HG02759 (cell line): ENCODE measurements at regions not wholly inside any gene's neighbourhood (a gene's known extent, or its start where the extent isn't known, plus 50 kb on each side); places are given as distances from the start of the nearest gene placed in this dataset.
"Not testable (repeated sequence)": the region's sequence is repeated elsewhere in the genome, so short reads cannot be mapped to it uniquely, and the experiment has no call there.

Experiments
- ATAC-seq: cut with Tn5 transposase; IDR thresholded peaks from one replicate; pipeline ENCODE4 v1.9.1; 2021; ENCODE audit warnings: mild to moderate bottlenecking, moderate library complexity; ENCODE audit not compliant: unreplicated experiment

DNA sequence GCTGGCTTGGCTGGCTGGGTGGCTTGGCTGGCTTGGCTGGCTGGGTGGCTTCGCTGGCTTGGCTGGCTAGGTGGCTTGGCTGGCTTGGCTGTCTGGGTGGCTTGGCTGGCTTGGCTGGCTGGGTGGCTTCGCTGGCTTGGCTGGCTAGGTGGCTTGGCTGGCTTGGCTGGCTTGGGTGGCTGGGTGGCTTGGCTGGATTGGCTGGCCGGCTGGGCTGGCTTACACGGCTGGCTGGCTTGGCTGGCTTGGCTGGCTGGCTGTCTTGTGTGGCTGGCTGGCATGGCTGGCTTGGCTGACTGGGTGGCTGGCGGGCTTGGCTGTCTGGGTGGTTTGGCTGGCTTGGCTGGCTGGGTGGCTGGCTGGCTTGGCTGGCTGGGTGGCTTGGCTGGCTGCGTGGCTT is 437.0 kb downstream of the GOLGA6L6 start:
- ATAC-seq = not testable (repeated sequence)

DNA sequence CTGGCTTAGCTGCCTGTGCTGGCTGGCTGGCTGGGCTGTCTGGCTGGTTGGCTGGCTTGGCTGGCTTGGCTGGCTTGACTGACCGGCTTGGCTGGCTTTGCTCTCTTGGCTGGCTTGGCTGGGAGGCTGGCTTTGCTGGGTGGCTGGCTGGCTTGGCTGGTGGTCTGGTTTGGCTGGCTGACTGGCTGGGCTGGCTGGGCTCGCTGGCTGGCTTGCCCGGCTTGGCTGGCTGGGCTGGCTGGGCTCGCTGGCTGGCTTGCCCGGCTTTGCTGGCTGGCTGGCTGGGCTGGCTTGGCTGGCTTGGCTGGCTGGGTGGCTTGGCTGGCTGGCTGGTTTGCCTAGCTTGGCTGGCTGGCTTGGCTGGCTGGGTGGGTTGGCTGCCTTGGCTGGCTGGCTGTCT is 438.7 kb downstream of the GOLGA6L6 start:
- not testable (repeated sequence) for ATAC-seq

DNA sequence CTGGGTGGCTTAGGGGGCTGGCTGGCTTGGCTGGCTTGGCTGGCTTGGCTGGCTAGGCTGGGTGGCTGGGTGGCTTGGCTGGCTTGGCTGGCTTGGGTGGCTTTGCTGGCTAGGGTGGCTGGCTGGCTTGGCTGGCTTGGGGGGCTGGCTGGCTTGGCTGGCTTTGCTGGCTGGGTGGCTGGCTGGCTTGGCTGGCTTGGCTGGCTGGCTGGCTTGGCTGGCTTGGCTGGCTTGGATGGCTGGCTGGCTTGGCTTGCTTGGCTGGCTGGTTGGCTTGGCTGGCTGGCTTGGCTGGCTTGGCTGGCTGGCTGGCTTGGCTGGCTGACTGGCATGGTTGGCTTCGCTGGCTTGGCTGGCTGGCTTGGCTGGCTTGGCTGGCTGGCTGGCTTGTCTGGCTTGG is 439.4 kb downstream of the GOLGA6L6 start:
- not testable (repeated sequence) for ATAC-seq

GRCh38 chr15:20101281-20101680 is 440.3 kb downstream of the GOLGA6L6 start:
- ATAC-seq = not testable (repeated sequence)

DNA sequence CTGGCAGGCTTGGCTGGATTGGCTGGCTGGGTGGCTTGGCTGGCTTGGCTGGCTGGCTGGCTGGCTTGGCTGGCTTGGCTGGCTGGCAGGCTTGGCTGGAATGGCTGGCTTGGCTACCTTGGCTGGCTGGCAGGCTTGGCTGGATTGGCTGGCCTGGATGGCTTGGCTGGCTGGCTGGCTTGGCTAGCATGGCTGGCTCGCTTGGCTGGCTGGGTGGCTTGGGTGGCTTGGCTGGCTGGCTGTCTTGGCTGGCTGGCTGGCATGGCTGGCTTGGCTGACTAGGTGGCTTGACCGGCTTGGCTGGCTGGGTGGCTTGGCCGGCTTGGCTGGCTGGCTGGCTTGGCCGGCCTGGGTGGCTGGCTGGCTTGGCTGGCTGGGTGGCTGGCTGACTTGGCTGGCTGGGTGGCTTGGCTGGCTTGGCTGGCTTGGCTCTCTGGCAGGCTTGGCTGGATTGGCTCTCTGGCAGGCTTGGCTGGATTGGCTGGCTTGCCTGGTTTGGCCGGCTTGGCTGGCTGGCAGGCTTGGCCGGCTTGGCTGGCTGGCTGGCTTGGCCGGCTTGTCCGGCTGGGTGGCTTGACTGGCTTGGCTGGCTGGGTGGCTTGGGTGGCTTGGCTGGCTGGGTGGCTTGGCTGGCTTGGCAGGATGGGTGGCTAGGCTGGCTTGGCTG is 440.9 kb downstream of the GOLGA6L6 start:
- ATAC-seq = not testable (repeated sequence)

- ATAC-seq = not testable (repeated sequence)
These were observed 445.8 kb downstream of the GOLGA6L6 start for GRCh38 chr15:20095699-20096303.

DNA sequence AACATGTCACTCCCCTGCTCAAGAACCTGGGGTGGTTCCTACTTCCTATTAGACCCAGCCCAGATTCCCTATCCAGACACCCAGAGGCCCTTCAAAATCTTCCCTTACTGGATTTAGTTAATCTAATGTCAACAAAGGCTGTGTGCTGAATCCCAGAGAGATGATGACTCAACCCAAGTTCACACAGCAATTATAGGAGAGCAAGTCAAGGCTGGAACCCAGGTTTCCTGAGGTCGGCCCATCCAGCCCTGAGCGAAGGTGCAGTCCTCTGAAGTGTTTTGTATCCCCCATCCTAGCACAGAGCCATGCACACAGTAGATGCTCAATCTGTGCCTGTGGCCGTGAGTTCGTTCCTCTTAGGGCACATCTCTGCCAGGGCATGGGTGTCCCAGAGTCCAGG is 452.1 kb downstream of the GOLGA6L6 start:
- ATAC-seq = not testable (repeated sequence)

DNA sequence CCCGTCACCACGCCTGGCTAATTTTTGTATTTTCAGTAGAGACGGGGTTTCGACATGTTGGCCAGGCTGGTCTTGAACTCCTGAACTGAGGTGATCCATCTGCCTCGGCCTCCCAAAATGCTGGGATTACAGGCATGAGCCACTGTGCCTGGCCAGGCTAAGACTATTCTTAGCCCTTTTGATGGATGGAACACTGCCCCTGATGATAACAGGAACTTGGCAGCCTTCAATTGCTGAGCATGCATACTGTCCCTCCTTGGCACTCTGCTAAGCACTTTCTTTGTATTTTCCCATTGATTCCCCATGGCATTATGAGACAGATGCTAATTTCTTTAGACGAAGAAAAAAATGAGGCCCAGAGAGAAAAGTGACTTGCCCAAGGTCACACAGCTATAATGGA is 457.6 kb downstream of the GOLGA6L6 start:
- not testable (repeated sequence) for ATAC-seq

- not testable (repeated sequence) for ATAC-seq
These were observed 467.5 kb downstream of the GOLGA6L6 start for GRCh38 chr15:20074082-20074481.

GRCh38 chr15:20069043-20069442 is 472.6 kb downstream of the GOLGA6L6 start:
- ATAC-seq = not testable (repeated sequence)

DNA sequence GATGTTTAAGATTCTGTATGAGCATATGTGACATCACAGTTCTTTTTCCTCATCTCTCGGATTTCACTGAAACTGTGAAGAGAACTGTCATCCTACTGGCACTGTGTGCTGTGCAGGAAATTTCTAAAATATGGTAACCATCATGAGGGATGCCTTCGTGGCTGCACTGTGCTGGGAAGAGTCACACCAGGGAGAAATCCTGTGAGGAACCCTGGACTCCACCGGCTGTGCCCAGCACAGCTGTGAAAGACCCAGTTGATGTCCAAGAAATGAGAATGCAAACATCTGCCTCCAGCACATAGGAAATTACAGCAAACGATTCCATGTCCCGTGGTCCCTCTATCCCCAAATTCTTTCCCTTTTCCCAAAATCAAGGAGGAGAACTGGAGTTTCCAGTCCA is 475.4 kb downstream of the GOLGA6L6 start:
- not testable (repeated sequence) for ATAC-seq

- ATAC-seq = not testable (repeated sequence)
These were observed 476.1 kb downstream of the GOLGA6L6 start for GRCh38 chr15:20065508-20065907.

- not testable (repeated sequence) for ATAC-seq
These were observed 478.4 kb downstream of the GOLGA6L6 start for GRCh38 chr15:20063167-20063566.

GRCh38 chr15:20060838-20061237 is 480.8 kb downstream of the GOLGA6L6 start:
- ATAC-seq = not testable (repeated sequence)

- not testable (repeated sequence) for ATAC-seq
These were observed 484.7 kb downstream of the GOLGA6L6 start for GRCh38 chr15:20056871-20057270.

DNA sequence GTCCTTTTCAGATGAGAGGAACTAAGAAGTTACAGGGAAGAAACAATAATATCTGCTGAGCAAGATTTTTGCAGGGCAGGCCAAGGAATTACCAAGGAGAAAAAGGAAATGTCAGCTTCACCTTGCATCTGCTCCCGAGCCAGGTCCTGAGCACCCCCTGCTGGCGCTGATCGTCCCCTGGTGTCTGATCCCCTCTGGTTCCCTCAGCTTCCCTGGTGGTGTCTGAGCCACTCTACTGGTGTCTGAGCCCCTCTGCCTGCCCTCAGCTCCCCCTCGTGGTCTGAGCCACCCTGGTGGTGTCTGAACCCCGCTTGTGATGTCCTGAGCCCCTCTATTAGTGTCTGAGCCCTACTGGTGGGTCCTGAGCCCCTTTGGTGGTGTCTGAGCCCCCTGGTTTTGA is 485.7 kb downstream of the GOLGA6L6 start:
- ATAC-seq = not testable (repeated sequence)

DNA sequence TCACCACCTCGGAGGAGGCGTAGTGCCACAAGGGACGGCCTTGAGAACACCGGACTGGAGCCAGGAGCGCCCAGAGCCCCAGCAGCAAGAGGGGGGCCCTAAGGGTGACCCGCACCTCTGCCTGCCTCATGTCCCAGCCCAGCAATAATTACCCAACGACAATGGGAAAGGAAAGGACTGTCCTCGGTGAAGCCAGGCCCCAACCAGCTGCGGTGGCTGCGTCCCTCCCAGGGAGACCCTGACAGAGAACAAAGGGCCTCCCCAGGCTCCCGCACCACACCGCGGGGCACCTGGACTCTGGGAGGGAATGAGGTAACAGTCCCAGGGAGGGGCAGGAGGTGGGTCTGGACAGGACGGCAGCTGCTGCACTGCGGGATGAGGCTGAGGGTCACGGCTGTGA is 493.4 kb downstream of the GOLGA6L6 start:
- ATAC-seq = not testable (repeated sequence)

DNA sequence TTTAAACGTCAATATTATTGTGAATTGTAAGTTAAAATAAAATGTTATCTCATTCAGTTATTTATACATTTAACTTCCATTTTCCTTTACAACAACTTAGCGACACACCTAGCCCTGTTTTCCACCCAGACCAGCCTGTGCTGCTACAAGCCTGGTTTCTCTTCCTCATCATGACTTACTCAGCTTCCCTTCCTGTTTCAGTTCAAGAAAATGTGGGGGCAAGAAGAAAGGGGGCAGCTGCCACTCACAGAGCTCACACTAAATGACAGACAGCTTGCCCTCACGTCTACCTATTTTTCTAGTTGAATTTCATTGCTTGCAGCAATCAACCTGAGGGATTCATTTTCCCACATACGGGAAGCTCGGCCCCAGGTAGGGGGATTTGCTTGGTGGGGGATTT is 496.4 kb downstream of the GOLGA6L6 start:
- not testable (repeated sequence) for ATAC-seq

GRCh38 chr15:20040691-20041090 is 500.9 kb downstream of the GOLGA6L6 start:
- ATAC-seq = not testable (repeated sequence)

GRCh38 chr15:20025040-20025439 is 516.6 kb downstream of the GOLGA6L6 start:
- ATAC-seq = not testable (repeated sequence)

- not testable (repeated sequence) for ATAC-seq
These were observed 519.3 kb downstream of the GOLGA6L6 start for GRCh38 chr15:20022349-20022748.

- peak; percentile 57 for ATAC-seq
These were observed 520.2 kb downstream of the GOLGA6L6 start for GRCh38 chr15:20021351-20021750.
